SK-N-MC (cell line): ENCODE measurements at regions not wholly inside any gene's neighbourhood (a gene's known extent, or its start where the extent isn't known, plus 50 kb on each side); places are given as distances from the start of the nearest gene placed in this dataset.

Source experiments
- EZH2 ChIP-seq: fragments of 200-600 bp; sonication (generic); IDR thresholded peaks from one replicate; pipeline ENCODE4 v1.6.1; 2017; ENCODE audit warnings: antibody characterized with exemption
- POLR2AphosphoS5 ChIP-seq: IDR thresholded peaks from 2 replicates; pipeline ENCODE4 v1.6.1; 2012; ENCODE audit warnings: mild to moderate bottlenecking, low read depth, low read length, borderline replicate concordance

DNA sequence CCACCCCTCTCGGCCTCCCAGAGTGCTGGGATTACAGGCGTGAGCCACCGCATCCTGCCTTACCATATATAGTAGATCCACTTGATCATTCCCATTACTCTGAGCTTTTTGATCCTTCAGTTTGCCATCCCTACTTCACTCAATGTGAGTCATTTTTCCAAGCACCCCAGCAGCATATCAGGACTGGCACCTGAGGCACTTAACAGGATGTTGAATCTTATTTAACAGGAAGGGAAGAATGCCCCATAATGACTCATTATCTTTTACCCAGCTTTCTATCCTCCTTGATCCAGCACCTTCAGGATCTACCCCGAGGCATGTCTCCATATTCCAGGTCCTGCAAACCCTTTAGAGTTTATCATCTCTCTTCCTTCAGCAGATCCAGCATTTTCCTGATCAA is 84.9 kb upstream of the CMKLR1 start:
- no peak for TF ChIP-seq EZH2
- TF ChIP-seq POLR2AphosphoS5 = no peak
